ENCODE measurements at regions not wholly inside any gene's neighbourhood (a gene's known extent, or its start where the extent isn't known, plus 50 kb on each side); places are given as distances from the start of the nearest gene placed in this dataset.

- no peak for TF ChIP-seq JUNB (IDR thresholded peaks at IDR 0.05; ENCODE audit: unreplicated experiment)
- TF ChIP-seq CTCF (conservative IDR thresholded peaks at IDR 0.05; ENCODE audit: low read depth in 2 of 2), result no peak
- TF ChIP-seq EZH2 (IDR thresholded peaks at IDR 0.05; ENCODE audit: low read depth, unreplicated experiment), result no peak
- no peak for TF ChIP-seq ZNF331 (CRISPR knock-in tag; IDR thresholded peaks at IDR 0.05; ENCODE audit: low read depth)
- TF ChIP-seq POLR2AphosphoS5 (IDR thresholded peaks at IDR 0.05; ENCODE audit: low read depth), result no peak
- TF ChIP-seq EZH2phosphoT487 (IDR thresholded peaks at IDR 0.05; ENCODE audit: unreplicated experiment), result no peak
- TF ChIP-seq ETS1 (IDR thresholded peaks at IDR 0.05), result no peak
- no peak for TF ChIP-seq CREB1 (CRISPR knock-in tag; IDR thresholded peaks at IDR 0.05; ENCODE audit: low read depth)
- no peak for TF ChIP-seq ZNF114 (CRISPR knock-in tag; IDR thresholded peaks at IDR 0.05)
- TF ChIP-seq NANOG (IDR thresholded peaks at IDR 0.05; ENCODE audit: borderline replicate concordance), result no peak
- TF ChIP-seq REST (IDR thresholded peaks at IDR 0.05; ENCODE audit: unreplicated experiment), result no peak
- no peak for TF ChIP-seq STAT1 (IDR thresholded peaks at IDR 0.05; ENCODE audit: unreplicated experiment)
- no peak for TF ChIP-seq ZNF462 (CRISPR knock-in tag; IDR thresholded peaks at IDR 0.05)
Observed at GRCh38 chr11:92410526-92410925, 185.9 kb downstream of the FAT3 start.

All from GM23338 (cell line).